Amygdala (tissue), 56 donors: ENCODE measurements at regions not wholly inside any gene's neighbourhood (a gene's known extent, or its start where the extent isn't known, plus 50 kb on each side); places are given as distances from the start of the nearest gene placed in this dataset.

Experiments
- DNase-seq, 56 donors: peaks; one replicate each; lab custom pipeline; 2025; lab: John Stamatoyannopoulos, UW

DNA sequence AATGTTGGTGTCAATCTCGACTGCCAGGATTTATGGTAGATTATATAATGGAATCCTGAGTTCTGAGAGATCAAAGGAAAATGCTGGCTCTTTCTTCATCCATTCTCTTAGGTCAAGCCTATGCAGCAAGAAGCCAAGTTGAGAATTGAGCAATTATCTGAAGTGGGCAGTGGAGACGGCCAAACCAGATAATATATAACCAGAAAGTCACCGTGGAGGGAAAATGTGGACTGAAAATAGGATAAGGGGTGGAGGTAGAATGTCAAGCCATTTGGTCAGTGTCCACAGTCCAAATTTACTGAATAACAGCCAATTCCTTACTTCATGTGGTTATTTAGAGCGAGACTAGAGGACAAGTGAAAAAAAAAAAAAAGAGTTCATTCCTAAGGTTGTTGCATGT, 107.8 kb upstream of the ESR1 start:
- DNase-seq, result no peak

- no peak for DNase-seq
Observed at GRCh38 chr6:151701911-151702562, 105.4 kb upstream of the ESR1 start.

DNA sequence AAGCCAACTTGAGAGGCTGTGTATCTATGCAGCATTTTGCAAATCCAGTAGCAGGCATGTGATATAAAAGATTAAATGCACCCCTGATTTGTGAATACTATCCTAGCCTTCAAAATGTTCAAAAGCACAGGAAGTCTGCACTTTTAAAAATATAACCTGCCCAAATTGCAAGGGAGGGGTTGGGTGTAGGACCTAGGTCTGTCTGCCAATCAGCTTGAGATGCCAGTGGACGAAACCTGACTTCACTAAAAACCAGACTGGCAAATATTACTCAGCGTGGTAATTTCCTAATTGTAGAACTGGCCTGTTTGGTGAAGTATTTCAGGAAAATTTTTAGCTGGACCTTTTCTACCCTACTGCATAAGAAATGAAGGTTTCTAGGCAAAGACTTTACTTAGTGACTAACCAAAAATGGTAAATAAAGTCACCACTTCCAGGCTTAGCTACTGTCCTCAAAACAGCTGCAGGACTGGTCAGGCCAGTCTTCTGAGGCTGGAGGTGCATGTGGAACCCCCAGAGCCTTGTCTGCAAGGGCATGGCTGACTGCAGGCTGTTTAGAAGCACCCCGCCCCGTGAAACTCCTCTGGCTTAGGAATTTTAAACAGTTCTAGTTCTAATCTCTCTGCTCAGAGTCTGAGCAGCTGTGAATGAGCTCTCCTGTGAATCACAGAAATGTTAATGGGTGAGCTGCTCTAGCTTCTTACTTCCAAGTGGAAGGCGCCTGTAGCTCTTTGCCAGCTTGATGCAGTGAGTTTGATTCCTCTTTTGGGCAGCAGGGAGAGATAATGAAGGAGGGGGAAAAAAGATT, 104.4 kb upstream of the ESR1 start:
- no peak for DNase-seq

- no peak for DNase-seq
Observed at GRCh38 chr6:151704383-151704782, 103.1 kb upstream of the ESR1 start.

GRCh38 chr6:151705993-151706733, 101.3 kb upstream of the ESR1 start:
- DNase-seq, result no peak

DNA sequence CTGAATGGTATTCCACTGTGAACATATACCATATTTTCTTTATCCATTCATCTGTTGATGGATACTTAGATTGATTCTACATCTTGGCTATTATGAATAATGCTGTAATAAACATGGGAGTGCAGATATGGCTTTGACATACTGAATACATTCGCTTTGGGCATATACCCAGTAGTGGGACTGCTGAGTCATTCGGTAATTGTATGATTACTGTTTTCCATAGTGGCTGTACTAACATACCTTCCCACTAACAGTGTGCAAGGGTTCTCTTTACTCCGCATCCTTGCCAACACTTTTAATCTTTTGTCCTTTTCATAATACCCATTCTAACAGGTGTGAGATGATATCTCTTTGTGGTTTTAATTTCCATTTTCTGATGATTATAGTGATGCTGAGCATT, 98.2 kb upstream of the ESR1 start:
- no peak for DNase-seq

DNA sequence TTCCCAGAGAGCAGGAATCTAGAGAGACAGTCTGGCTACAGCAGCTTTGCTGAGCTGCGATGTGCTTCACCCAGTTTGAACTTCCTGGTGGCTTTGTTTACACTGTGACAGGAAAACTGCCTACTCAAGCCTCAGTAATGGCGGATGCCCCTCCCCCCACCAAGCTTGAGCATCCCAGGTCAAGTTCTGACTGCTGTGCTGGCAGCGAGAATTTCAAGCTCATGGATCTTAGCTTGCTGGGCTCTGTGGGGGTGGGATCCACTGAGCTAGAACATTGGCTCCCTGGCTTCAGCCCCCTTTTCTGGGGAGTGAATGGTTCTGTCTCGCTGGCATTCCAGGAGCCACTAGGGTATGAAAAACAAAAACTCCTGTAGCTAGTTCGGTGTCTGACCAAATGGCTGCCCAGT, 91.0 kb upstream of the ESR1 start:
- no peak for DNase-seq

DNA sequence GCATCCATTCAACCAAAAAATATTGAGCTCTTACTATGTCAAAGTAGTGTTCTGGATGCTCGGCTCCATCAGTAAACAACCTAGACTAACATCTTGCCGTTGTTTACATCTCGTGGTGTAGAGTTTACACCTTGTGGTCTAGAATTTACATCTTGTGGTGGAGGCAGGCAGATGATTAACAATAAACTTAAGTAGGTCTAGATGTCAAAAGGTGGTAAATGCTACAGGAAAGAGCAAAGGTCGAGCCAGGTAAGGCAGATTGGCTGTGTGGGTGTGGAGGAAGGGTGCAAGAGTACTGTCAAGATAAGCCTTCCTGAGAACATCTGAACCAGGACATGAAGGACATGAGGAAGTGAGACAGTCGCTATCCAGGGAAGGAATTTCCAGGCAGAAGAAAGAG, 88.4 kb upstream of the ESR1 start:
- no peak for DNase-seq

DNA sequence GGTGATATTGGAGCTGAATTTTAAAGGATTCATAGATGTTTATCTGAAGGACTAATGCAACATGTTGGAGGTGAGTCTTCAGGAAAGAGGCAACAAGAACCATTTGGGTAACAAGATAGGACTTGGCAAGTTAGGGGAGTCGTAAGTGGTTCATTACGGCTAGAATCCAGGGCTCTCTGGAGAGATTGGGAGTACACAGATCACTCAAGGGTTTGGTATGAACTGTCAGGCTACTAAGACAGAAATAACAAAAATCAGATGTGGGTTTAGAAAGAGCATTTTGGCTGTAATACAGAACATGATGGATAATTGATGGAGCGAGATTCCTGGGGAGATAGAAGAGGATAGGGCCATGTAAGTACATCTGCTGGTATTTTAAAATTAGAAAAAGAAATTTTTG, 86.3 kb upstream of the ESR1 start:
- DNase-seq, result no peak

GRCh38 chr6:151721671-151722070, 85.8 kb upstream of the ESR1 start:
- no peak for DNase-seq

GRCh38 chr6:151722342-151722741, 85.1 kb upstream of the ESR1 start:
- no peak for DNase-seq

DNA sequence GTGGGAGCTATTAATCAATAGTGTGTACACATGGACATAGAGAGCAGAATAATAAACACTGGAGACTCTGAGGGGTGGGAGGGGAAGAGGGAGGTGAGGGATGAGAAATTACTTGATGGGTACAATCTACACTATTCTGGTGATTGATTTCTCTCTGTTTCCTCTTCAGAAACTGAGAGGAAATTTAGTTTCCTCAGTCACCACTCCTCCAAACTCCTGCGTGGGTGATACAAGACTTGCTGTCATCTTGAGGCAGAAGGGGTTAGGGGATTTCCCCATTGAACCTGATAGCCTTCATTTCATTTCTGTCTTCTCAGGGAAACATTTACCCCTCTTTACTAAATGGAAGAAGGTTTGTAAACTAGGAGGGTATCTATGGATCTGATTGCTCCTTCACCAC, 84.3 kb upstream of the ESR1 start:
- no peak for DNase-seq

GRCh38 chr6:151729829-151730495, 77.5 kb upstream of the ESR1 start:
- DNase-seq, result no peak

DNA sequence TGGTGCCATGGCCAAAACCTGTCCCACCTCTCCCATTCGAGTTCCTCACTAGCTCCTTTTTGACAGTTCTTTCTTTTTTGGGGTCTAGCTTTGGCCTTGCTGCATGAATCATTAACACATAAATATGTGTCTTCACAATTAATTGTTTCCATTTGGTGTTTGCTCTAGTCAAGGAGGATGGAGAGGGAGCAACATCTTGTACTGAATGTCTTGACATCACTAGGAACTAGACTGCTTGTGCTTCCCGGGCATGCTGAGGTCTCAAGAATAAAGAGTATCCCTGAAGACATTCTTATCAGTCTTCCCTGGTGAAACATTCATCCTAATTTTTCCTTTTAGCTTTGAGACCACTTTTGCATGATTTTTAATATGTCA, 77.0 kb upstream of the ESR1 start:
- no peak for DNase-seq

- no peak for DNase-seq
Observed at GRCh38 chr6:151731313-151731712, 76.2 kb upstream of the ESR1 start.

DNA sequence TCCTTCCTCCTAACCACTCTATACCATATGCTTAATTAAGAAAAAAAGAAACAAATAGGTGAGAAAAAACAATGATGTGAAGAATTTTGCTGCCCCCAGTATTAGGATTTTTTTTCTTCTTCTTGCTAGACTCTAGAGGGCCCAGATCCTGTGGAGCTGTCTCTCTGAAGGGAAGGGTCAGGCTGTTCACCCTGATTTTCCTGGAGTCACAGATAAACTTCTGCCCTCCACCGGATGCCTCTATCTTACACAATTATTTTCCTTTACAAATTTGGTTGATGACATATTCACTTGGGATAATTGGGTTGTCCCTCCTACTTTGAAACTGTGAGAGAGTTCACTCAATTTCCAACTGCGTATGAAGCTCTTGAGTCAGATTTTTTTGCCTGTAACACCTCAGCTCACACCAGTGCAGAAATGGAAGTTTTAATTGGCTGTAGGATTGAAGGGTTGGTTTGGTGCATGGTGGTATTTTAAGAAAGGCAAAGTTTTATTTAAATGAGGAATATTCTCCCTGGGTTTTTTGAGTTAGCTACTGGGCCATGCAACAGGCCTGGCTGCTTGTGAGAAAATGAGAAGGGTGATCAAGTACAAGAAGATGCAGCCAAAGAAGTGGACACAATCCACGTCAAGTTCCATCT, 73.7 kb upstream of the ESR1 start:
- DNase-seq, result no peak

DNA sequence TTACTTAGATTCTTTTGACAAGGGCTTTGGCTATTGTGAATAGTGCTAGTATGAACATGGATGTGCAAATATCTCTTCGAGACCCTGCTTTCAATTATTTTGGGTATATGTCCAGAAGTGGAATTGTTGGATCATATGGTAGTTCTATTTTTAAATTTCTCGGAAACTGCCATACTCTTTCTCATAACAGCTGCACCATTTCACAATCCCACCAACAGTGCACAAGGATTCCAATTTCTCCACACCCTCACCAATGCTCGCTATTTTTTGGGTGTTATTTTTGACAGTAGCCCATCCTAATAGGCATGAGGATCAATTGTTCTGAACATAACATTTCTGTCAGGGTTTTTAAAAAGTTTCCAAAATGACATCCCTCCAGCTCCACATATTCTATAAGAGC, 69.2 kb upstream of the ESR1 start:
- no peak for DNase-seq

GRCh38 chr6:151738960-151739359, 68.5 kb upstream of the ESR1 start:
- no peak for DNase-seq

- no peak for DNase-seq
Observed at GRCh38 chr6:151740820-151741219, 66.7 kb upstream of the ESR1 start.

- no peak for DNase-seq
Observed at GRCh38 chr6:151747896-151748295, 59.6 kb upstream of the ESR1 start.

DNA sequence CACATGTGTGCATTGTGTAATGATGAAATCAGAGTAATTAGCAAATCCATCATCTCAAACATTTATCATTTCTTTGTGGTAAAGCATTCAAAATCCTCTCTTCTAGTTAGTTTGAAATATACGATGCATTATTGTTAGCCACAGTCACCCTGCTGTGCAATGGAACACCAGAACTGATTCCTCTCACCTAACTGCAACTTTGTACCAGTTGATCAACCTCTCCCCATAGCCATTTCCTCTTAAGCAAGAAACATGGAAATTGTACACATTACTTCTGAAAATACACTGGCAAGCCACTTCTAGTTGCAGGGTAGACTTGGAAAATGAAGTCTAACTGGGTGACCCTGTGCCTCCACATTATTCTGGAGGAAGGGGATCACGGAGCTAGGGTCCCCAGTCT, 58.1 kb upstream of the ESR1 start:
- DNase-seq, result no peak
